ENCODE measurements at regions not wholly inside any gene's neighbourhood (a gene's known extent, or its start where the extent isn't known, plus 50 kb on each side); places are given as distances from the start of the nearest gene placed in this dataset.

GRCh38 chr6:153767127-153767526 is 271.9 kb upstream of the OPRM1 start:
- TF ChIP-seq CTCF (IDR thresholded peaks at IDR 0.05) (no peak), POLR2A (IDR thresholded peaks at IDR 0.05) (no peak)
